SK-N-SH (cell line): ENCODE measurements at regions not wholly inside any gene's neighbourhood (a gene's known extent, or its start where the extent isn't known, plus 50 kb on each side); places are given as distances from the start of the nearest gene placed in this dataset.
A peak's percentile ranks its signal among the peaks of the same experiment; 100 is the strongest.

Source experiments
- CTCF ChIA-PET: fragments of 300-600, 350-600 bp; formaldehyde crosslinking; extraction: SDS; loops from one replicate; lab custom pipeline; 2021; lab: Yijun Ruan, JAX
- POLR2A ChIA-PET: fragments of 350-600 bp; sonication (Branson Sonifier 250); formaldehyde crosslinking; extraction: SDS; loops from one replicate; lab custom pipeline; 2020; ENCODE audit warnings: antibody characterized with exemption, inconsistent platforms; lab: Yijun Ruan, JAX
- DNase-seq: peaks from one replicate; pipeline ENCODE4 v3.0.0; 2012
- H2AFZ ChIP-seq: fragments of 200-600 bp; sonication (generic); 2 replicates; pipeline ENCODE4 v1.8.1; 2016; ENCODE audit warnings: antibody characterized with exemption, mild to moderate bottlenecking, low read depth
- H3F3A ChIP-seq: fragments of 200-600 bp; sonication (generic); replicated peaks from 2 replicates; pipeline ENCODE3; 2016; ENCODE audit warnings: antibody characterized with exemption, mild to moderate bottlenecking; ENCODE audit not compliant: insufficient read depth
- H3K27ac ChIP-seq, 2 experiments: fragments of 200-500 bp in 1 of 2; fragments of 200-600 bp in 1 of 2; sonication (Bioruptor generic) in 1 of 2; sonication (generic), shearing (Covaris generic) in 1 of 2; 2 replicates each; pipeline versions ENCODE4 v1.5.1 to v1.6.1; 2014 to 2016; ENCODE audit warnings: low read depth in 2 of 2, inconsistent platforms in 1 of 2, low read length in 1 of 2, mild to moderate bottlenecking in 1 of 2, mixed read lengths in 1 of 2
- H3K27me3 ChIP-seq: fragments of 200-600 bp; sonication (generic), shearing (Covaris generic); 2 replicates; pipeline ENCODE4 v1.6.1; 2016; ENCODE audit warnings: mixed run types; ENCODE audit not compliant: insufficient read depth
- H3K36me3 ChIP-seq, 2 experiments: fragments of 200-500 bp in 1 of 2; fragments of 200-600 bp in 1 of 2; sonication (Bioruptor generic) in 1 of 2; sonication (generic) in 1 of 2; replicated peaks in 1 of 2; 2 replicates each; pipeline versions ENCODE3 to v1.5.1; 2014 to 2016; ENCODE audit warnings: low read length in 1 of 2, mild to moderate bottlenecking in 1 of 2; ENCODE audit not compliant: insufficient read depth in 2 of 2, control insufficient read depth in 1 of 2
- H3K4me1 ChIP-seq, 2 experiments: fragments of 200-500 bp in 1 of 2; fragments of 200-600 bp in 1 of 2; sonication (Bioruptor generic) in 1 of 2; sonication (generic), shearing (Covaris generic) in 1 of 2; 2 replicates each; pipeline versions ENCODE4 v1.5.1 to v1.6.1; 2014 to 2016; ENCODE audit warnings: low read depth in 1 of 2, low read length in 1 of 2, mixed run types in 1 of 2; ENCODE audit not compliant: insufficient read depth in 2 of 2, control insufficient read depth in 1 of 2
- H3K4me2 ChIP-seq: fragments of 200-600 bp; sonication (generic), shearing (Covaris generic); 2 replicates; pipeline ENCODE4 v1.6.1; 2017; ENCODE audit warnings: mixed run types
- H3K4me3 ChIP-seq, 2 experiments: fragments of 200-500 bp in 1 of 2; fragments of 200-600 bp in 1 of 2; sonication (Bioruptor generic) in 1 of 2; sonication (generic), shearing (Covaris generic) in 1 of 2; 2 replicates each; pipeline versions ENCODE4 v1.5.1 to v1.8.1; 2014 to 2016; ENCODE audit warnings: low read depth in 2 of 2, inconsistent platforms in 1 of 2, low read length in 1 of 2, mild to moderate bottlenecking in 1 of 2, mixed read lengths in 1 of 2, moderate library complexity in 1 of 2
- H3K79me2 ChIP-seq: fragments of 200-600 bp; sonication (generic); 2 replicates; pipeline ENCODE4 v1.8.1; 2017; ENCODE audit warnings: mild to moderate bottlenecking; ENCODE audit not compliant: insufficient read depth
- H3K9ac ChIP-seq: fragments of 200-600 bp; sonication (generic); 2 replicates; pipeline ENCODE4 v1.6.1; 2017; ENCODE audit warnings: mixed run types
- H3K9me2 ChIP-seq: fragments of 200-600 bp; sonication (generic); 2 replicates; pipeline ENCODE4 v1.6.1; 2017; ENCODE audit warnings: mixed run types
- H3K9me3 ChIP-seq: fragments of 200-600 bp; sonication (generic); 2 replicates; pipeline ENCODE4 v1.6.1; 2017; ENCODE audit warnings: mixed run types, mild to moderate bottlenecking, moderate library complexity
- H4K20me1 ChIP-seq: fragments of 200-600 bp; sonication (generic); 2 replicates; pipeline ENCODE4 v1.6.1; 2017; ENCODE audit warnings: mild to moderate bottlenecking, mixed run types; ENCODE audit not compliant: insufficient read depth
- CHD2 ChIP-seq: fragments of 150-350 bp; IDR thresholded peaks from 2 replicates; pipeline ENCODE4 v1.6.1; 2018; ENCODE audit warnings: low read length; ENCODE audit not compliant: partially characterized antibody
- EP300 ChIP-seq, 2 experiments: IDR thresholded peaks; 2 replicates each; pipeline versions ENCODE4 v1.4.0 to v1.6.1; 2012; ENCODE audit warnings: borderline replicate concordance in 1 of 2, low read depth in 1 of 2, low read length in 1 of 2
- FOXM1 ChIP-seq: IDR thresholded peaks from 2 replicates; pipeline ENCODE4 v1.4.0; 2012; ENCODE audit warnings: low read depth, mild to moderate bottlenecking
- GABPA ChIP-seq: IDR thresholded peaks from 2 replicates; pipeline ENCODE4 v1.4.0; 2012; ENCODE audit warnings: low read depth, mild to moderate bottlenecking
- GATA2 ChIP-seq: sonication (generic); formaldehyde crosslinking; IDR thresholded peaks from 2 replicates; pipeline ENCODE4 v1.5.0; 2020; ENCODE audit warnings: mild to moderate bottlenecking, missing genetic modification reagents
- IRF3 ChIP-seq: fragments of 150-350 bp; IDR thresholded peaks from 2 replicates; pipeline ENCODE4 v1.6.1; 2016; ENCODE audit warnings: mild to moderate bottlenecking, low read depth, low read length
- NFIC ChIP-seq: IDR thresholded peaks from 2 replicates; pipeline ENCODE4 v1.4.0; 2012; ENCODE audit warnings: borderline replicate concordance
- NRF1 ChIP-seq: IDR thresholded peaks from 2 replicates; pipeline ENCODE4 v1.6.1; 2012; ENCODE audit warnings: low read depth, mild to moderate bottlenecking, low read length
- RAD21 ChIP-seq: IDR thresholded peaks from 2 replicates; pipeline ENCODE4 v1.6.1; 2012; ENCODE audit warnings: mild to moderate bottlenecking, low read length
- RXRA ChIP-seq: IDR thresholded peaks from 2 replicates; pipeline ENCODE4 v1.4.0; 2012; ENCODE audit warnings: low read depth, mild to moderate bottlenecking, borderline replicate concordance
- SIN3A ChIP-seq: IDR thresholded peaks from 2 replicates; pipeline ENCODE4 v1.6.1; 2012; ENCODE audit warnings: low read depth, mild to moderate bottlenecking, low read length, moderate library complexity, borderline replicate concordance
- SMC3 ChIP-seq: IDR thresholded peaks from 2 replicates; pipeline ENCODE4 v1.6.1; 2012; ENCODE audit warnings: low read depth, low read length, improper control_type of control experiment
- TAF1 ChIP-seq: IDR thresholded peaks from 2 replicates; pipeline ENCODE4 v1.6.1; 2012; ENCODE audit warnings: low read depth, mild to moderate bottlenecking, low read length, moderate library complexity, borderline replicate concordance
- TCF12 ChIP-seq: IDR thresholded peaks from 2 replicates; pipeline ENCODE4 v1.4.0; 2012
- USF1 ChIP-seq: IDR thresholded peaks from 2 replicates; pipeline ENCODE4 v1.4.0; 2012; ENCODE audit warnings: low read depth, borderline replicate concordance
- YY1 ChIP-seq: IDR thresholded peaks from 2 replicates; pipeline ENCODE4 v1.4.0; 2012; ENCODE audit warnings: low read depth, mild to moderate bottlenecking
- WGBS: methylation state at CpG from one replicate; pipeline ENCODE4 v1.1.6; 2017; ENCODE audit warnings: low lambda C conversion rate; 5-methylcytosine and 5-hydroxymethylcytosine counted together

GRCh38 chr12:30019366-30020140, 235.8 kb upstream of the TMTC1 start:
- Histone ChIP-seq H3K4me3 (no peak overlapping the region), H3K79me2 (no peaks in the 10 kb centered on the region), H3K9me3 (no peaks in the 10 kb centered on the region), H3K4me1 (peaks cover 0 to 9% of the 10 kb centered on the region in 2 experiments; a peak in 2 of 4 replicates), H3K36me3 (no peaks in the 10 kb centered on the region), H3K9ac (no peak overlapping the region), H3K27ac (no peak overlapping the region), H3F3A (no peaks in the 10 kb centered on the region)
- CTCF ChIA-PET: no interaction called here
- 30% methylated on average over 3 of the region's 4 CpGs for WGBS
- POLR2A ChIA-PET: no interaction called here
- DNase-seq: peak; percentile 1
- TF ChIP-seq NRF1: no peak
- TF ChIP-seq GATA2: peak; percentile 40; the same call in 1 of the 2 replicates
- TF ChIP-seq TCF12: peak; percentile 20; the same call in 1 of the 2 replicates
- peak in 1 of 2 experiments; percentile 59; a peak in 1 of 4 replicates for TF ChIP-seq EP300 (IDR thresholded peaks at IDR 0.05; ENCODE audit: borderline replicate concordance in 1 of 2, low read depth in 1 of 2, low read length in 1 of 2)
- TF ChIP-seq, all 33 proteins: peak for 3
- no peak overlapping the region for H2AFZ ChIP-seq
- H3K4me2 ChIP-seq: no peak overlapping the region
- H4K20me1 ChIP-seq: no peaks in the 10 kb centered on the region
- H3K27me3 ChIP-seq: no peaks in the 10 kb centered on the region
- no peaks in the 10 kb centered on the region for H3K9me2 ChIP-seq

- Histone ChIP-seq H2AFZ (no peak overlapping the region), H3K27me3 (no peaks in the 10 kb centered on the region), H3K4me2 (no peak overlapping the region), H3K36me3 (no peaks in the 10 kb centered on the region), H4K20me1 (no peaks in the 10 kb centered on the region), H3K4me3 (no peak overlapping the region), H3K9me3 (no peaks in the 10 kb centered on the region), H3K4me1 (peaks cover 0 to 9% of the 10 kb centered on the region in 2 experiments; a peak in 2 of 4 replicates), H3F3A (no peaks in the 10 kb centered on the region), H3K79me2 (no peaks in the 10 kb centered on the region), H3K9me2 (no peaks in the 10 kb centered on the region), H3K9ac (no peak overlapping the region), H3K27ac (no peak overlapping the region)
- ChIA-PET CTCF (interaction anchor here (0.6 kb wide), 1 partner anchor 128 kb away, joined by 3 read pairs; no protein-coding TSS in a partner anchor), POLR2A (no interaction called here)
- DNase-seq: no peak
- WGBS: 71% methylated on average over 10 of the region's 10 CpGs
- TF ChIP-seq SIN3A (no peak), NFIC (no peak), NRF1 (no peak), CHD2 (no peak), GABPA (no peak), FOXM1 (no peak), RAD21 (no peak), SMC3 (no peak), RXRA (no peak), USF1 (no peak), YY1 (no peak), TAF1 (no peak), IRF3 (no peak)
Measured at GRCh38 chr12:30016540-30017055, 232.9 kb upstream of the TMTC1 start.
